ENCODE measurements at regions not wholly inside any gene's neighbourhood (a gene's known extent, or its start where the extent isn't known, plus 50 kb on each side); places are given as distances from the start of the nearest gene placed in this dataset.

- no peak for DNase-seq (ENCODE audit: low read depth in 1 of 2, low spot score in 1 of 2)
- no peak for TF ChIP-seq CTCF (IDR thresholded peaks at IDR 0.05; ENCODE audit: low read depth, low read length)
- H3K4me3 ChIP-seq, result no peak overlapping the region
- no peaks in the 10 kb centered on the region for H3K36me3 ChIP-seq
- H3K27me3 ChIP-seq, result no peaks in the 10 kb centered on the region
- H3K4me1 ChIP-seq (ENCODE audit: low read depth), result no peaks in the 10 kb centered on the region
- H3K9me3 ChIP-seq (ENCODE audit: low read depth), result no peaks in the 10 kb centered on the region
- no peak overlapping the region for H3K27ac ChIP-seq
These were observed 1942.1 kb upstream of the ADGRL3 start for GRCh38 chr4:59258002-59258401.

GRCh38 chr4:59307609-59308008 lies 1892.5 kb upstream of the ADGRL3 start:
- H3K36me3 ChIP-seq, result no peaks in the 10 kb centered on the region
- no peak for DNase-seq (ENCODE audit: low read depth in 1 of 2, low spot score in 1 of 2)
- H3K4me3 ChIP-seq, result no peak overlapping the region
- no peaks in the 10 kb centered on the region for H3K27me3 ChIP-seq
- TF ChIP-seq CTCF (IDR thresholded peaks at IDR 0.05; ENCODE audit: low read depth, low read length), result no peak
- no peak overlapping the region for H3K27ac ChIP-seq
- H3K9me3 ChIP-seq (ENCODE audit: low read depth), result no peaks in the 10 kb centered on the region
- no peaks in the 10 kb centered on the region for H3K4me1 ChIP-seq (ENCODE audit: low read depth)

GRCh38 chr4:59314637-59315036 lies 1885.5 kb upstream of the ADGRL3 start:
- Histone ChIP-seq H3K27ac (no peak overlapping the region), H3K4me1 (ENCODE audit: low read depth) (no peaks in the 10 kb centered on the region), H3K27me3 (no peaks in the 10 kb centered on the region), H3K4me3 (no peak overlapping the region), H3K36me3 (no peaks in the 10 kb centered on the region), H3K9me3 (ENCODE audit: low read depth) (no peaks in the 10 kb centered on the region)
- TF ChIP-seq CTCF (IDR thresholded peaks at IDR 0.05; ENCODE audit: low read depth, low read length), result no peak
- no peak for DNase-seq (ENCODE audit: low read depth in 1 of 2, low spot score in 1 of 2)

GRCh38 chr4:59339631-59340030 lies 1860.5 kb upstream of the ADGRL3 start:
- TF ChIP-seq CTCF (IDR thresholded peaks at IDR 0.05; ENCODE audit: low read depth, low read length), result no peak
- H3K27me3 ChIP-seq, result no peaks in the 10 kb centered on the region
- H3K4me1 ChIP-seq (ENCODE audit: low read depth), result peaks cover 4% of the 10 kb centered on the region
- H3K27ac ChIP-seq, result no peak overlapping the region
- no peaks in the 10 kb centered on the region for H3K9me3 ChIP-seq (ENCODE audit: low read depth)
- no peaks in the 10 kb centered on the region for H3K36me3 ChIP-seq
- DNase-seq (ENCODE audit: low read depth in 1 of 2, low spot score in 1 of 2), result peak in 1 of 2 donors; percentile 2
- no peak overlapping the region for H3K4me3 ChIP-seq

GRCh38 chr4:59341506-59341905 lies 1858.6 kb upstream of the ADGRL3 start:
- Histone ChIP-seq H3K4me3 (no peak overlapping the region), H3K4me1 (ENCODE audit: low read depth) (peaks cover 4% of the 10 kb centered on the region), H3K9me3 (ENCODE audit: low read depth) (no peaks in the 10 kb centered on the region), H3K27me3 (no peaks in the 10 kb centered on the region), H3K27ac (no peak overlapping the region), H3K36me3 (no peaks in the 10 kb centered on the region)
- TF ChIP-seq CTCF (IDR thresholded peaks at IDR 0.05; ENCODE audit: low read depth, low read length), result no peak
- DNase-seq (ENCODE audit: low read depth in 1 of 2, low spot score in 1 of 2), result no peak

GRCh38 chr4:59348949-59349348 lies 1851.2 kb upstream of the ADGRL3 start:
- Histone ChIP-seq H3K36me3 (no peaks in the 10 kb centered on the region), H3K27me3 (no peaks in the 10 kb centered on the region), H3K9me3 (ENCODE audit: low read depth) (no peaks in the 10 kb centered on the region), H3K4me3 (no peak overlapping the region), H3K27ac (no peak overlapping the region), H3K4me1 (ENCODE audit: low read depth) (no peaks in the 10 kb centered on the region)
- TF ChIP-seq CTCF (IDR thresholded peaks at IDR 0.05; ENCODE audit: low read depth, low read length), result no peak
- no peak for DNase-seq (ENCODE audit: low read depth in 1 of 2, low spot score in 1 of 2)
